Activated naive CD8-positive, alpha-beta T cell treated with anti-CD3 and anti-CD28 coated beads, Interleukin-2, amount 50 U/mL, for 24 hours (primary cell): ENCODE measurements at regions not wholly inside any gene's neighbourhood (a gene's known extent, or its start where the extent isn't known, plus 50 kb on each side); places are given as distances from the start of the nearest gene placed in this dataset.
"Not testable (repeated sequence)": the region's sequence is repeated elsewhere in the genome, so short reads cannot be mapped to it uniquely, and the experiment has no call there.

Experiments
- ATAC-seq: fragments of 150-1000 bp; cut with Tn5 transposase; one replicate; pipeline ENCODE4 v1.10.0; 2021
- DNase-seq: peaks from one replicate; pipeline ENCODE4 v3.0.0; 2021
- H3K27ac Mint-ChIP-seq: one replicate; pipeline ENCODE4 v1.8.0; 2021; ENCODE audit warnings: mild to moderate bottlenecking, mixed read lengths
- H3K27me3 Mint-ChIP-seq: one replicate; pipeline ENCODE4 v1.8.0; 2021; ENCODE audit warnings: mixed read lengths
- H3K36me3 Mint-ChIP-seq: one replicate; pipeline ENCODE4 v1.8.0; 2021; ENCODE audit warnings: low read depth, mixed read lengths
- H3K4me1 Mint-ChIP-seq: one replicate; pipeline ENCODE4 v1.8.0; 2021; ENCODE audit warnings: mixed read lengths
- H3K4me3 Mint-ChIP-seq: one replicate; pipeline ENCODE4 v1.8.0; 2021; ENCODE audit warnings: mild to moderate bottlenecking, moderate library complexity, mixed read lengths
- H3K9me3 Mint-ChIP-seq: one replicate; pipeline ENCODE4 v1.8.0; 2021; ENCODE audit warnings: mixed read lengths

DNA sequence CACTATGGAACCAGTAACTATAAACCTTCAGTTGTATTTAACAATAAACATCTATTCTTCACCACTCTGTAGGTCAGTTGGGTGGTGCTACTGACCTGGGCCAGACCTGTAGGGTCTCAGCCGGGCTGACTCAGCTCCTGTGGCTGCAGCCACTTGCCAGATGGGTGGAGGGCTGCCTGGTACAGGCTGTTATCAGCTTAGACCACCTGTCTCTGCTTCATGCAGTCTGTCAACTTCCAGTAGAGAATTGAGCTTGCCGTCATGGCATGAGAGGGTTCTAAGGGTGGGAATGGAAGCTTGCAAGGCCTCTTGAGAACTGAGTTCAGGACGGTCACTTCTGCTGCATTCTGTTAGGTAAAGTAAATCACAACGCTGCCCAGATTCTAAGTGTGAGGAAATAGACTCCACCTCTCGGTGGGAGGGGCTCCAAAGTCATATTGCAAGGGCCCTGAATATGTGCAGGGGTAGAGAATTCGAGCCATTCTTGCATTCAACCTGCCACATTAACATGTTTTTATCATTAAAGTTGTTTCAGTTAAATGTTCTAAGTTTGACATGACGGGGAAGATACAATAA is 81.5 kb upstream of the PABPC3 start:
- peaks cover 27% of the 10 kb centered on the region for H3K27me3 Mint-ChIP-seq
- H3K9me3 Mint-ChIP-seq, H3K36me3 Mint-ChIP-seq, H3K4me3 Mint-ChIP-seq, H3K27ac Mint-ChIP-seq, H3K4me1 Mint-ChIP-seq, ATAC-seq, DNase-seq: not testable (repeated sequence)

DNA sequence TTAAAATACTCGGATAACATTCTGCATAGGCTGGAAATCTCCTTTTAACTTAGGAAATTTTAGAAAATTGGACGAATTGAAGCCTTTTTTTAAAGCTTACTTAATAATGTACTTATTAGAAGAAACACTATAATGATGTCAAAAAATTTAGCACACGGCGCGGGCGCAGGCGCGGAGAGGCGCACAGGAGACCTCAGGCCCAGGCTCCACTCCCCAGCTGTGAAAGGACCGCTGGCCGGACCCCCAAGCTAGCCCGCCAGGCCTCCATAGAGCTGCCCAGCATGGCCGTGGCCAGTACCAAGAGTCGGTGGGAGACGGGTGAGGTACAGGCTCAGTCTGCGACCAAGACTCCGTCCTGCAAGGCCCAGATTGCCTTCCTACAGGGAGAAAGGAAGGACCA is 78.8 kb upstream of the PABPC3 start:
- peaks cover 33% of the 10 kb centered on the region for H3K27me3 Mint-ChIP-seq
- not testable (repeated sequence) for H3K9me3 Mint-ChIP-seq, H3K27ac Mint-ChIP-seq, H3K4me1 Mint-ChIP-seq, H3K36me3 Mint-ChIP-seq, DNase-seq, ATAC-seq, H3K4me3 Mint-ChIP-seq

DNA sequence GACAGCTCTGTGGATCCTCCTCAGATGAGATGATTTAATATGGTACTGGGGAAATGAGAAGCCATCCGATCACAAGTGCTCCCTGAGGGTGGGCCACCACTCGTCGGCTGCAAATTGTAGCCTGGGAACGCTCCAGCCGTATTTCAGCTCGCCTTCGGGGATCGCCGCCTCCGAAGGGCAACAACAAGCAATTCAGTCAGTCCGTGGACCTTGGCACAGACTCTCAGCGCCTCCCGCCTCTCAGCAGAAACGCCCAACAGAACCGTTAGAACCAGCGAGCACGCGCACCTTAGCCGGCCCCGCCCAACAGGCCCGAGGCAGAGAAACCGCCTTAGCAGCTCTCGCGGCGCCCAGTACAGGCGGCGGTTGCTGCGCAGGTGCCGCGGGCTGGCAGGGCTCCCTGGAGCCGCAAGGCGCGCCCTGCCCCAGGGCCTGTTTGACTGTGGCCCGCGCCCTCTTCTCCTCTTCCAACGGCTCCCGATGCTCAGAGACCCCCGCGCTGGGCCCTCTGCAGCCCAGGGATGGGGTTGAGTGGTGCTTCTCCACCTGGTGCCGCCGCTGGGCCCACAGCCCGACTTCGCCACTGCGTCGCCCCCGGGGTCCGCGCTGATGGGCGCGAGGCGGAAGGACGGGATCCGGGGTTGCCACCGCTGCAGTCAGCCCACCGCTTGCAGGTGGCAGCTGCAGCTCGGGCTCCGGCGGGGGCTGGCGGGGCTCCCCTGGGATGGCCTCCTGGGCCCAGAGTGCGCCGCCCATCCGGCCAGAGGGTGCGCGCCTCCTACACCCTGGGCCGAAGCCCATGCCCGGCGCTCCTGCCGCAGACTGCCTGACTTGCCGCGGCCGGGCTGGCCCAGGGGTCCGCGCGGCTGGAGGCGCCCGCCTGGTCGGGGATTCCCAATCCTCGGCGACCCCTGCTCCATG is 77.9 kb upstream of the PABPC3 start:
- ATAC-seq (peak; percentile 68), DNase-seq (peak; percentile 33)
- not testable (repeated sequence) for H3K36me3 Mint-ChIP-seq, H3K9me3 Mint-ChIP-seq, H3K4me1 Mint-ChIP-seq, H3K27ac Mint-ChIP-seq
- H3K4me3 Mint-ChIP-seq = peak overlapping the region; percentile 70
- H3K27me3 Mint-ChIP-seq = peaks cover 30% of the 10 kb centered on the region

GRCh38 chr13:25018729-25019115 is 77.2 kb upstream of the PABPC3 start:
- ATAC-seq (no peak), DNase-seq (no peak)
- H3K27ac Mint-ChIP-seq = no peak overlapping the region
- H3K9me3 Mint-ChIP-seq = no peaks in the 10 kb centered on the region
- H3K4me1 Mint-ChIP-seq = peaks cover 5% of the 10 kb centered on the region
- H3K4me3 Mint-ChIP-seq = no peak overlapping the region
- no peaks in the 10 kb centered on the region for H3K36me3 Mint-ChIP-seq
- H3K27me3 Mint-ChIP-seq = peaks cover 27% of the 10 kb centered on the region

GRCh38 chr13:25019741-25020140 is 76.2 kb upstream of the PABPC3 start:
- H3K27ac Mint-ChIP-seq, H3K36me3 Mint-ChIP-seq, DNase-seq, H3K4me3 Mint-ChIP-seq, ATAC-seq, H3K9me3 Mint-ChIP-seq, H3K4me1 Mint-ChIP-seq: not testable (repeated sequence)
- H3K27me3 Mint-ChIP-seq = peaks cover 34% of the 10 kb centered on the region

DNA sequence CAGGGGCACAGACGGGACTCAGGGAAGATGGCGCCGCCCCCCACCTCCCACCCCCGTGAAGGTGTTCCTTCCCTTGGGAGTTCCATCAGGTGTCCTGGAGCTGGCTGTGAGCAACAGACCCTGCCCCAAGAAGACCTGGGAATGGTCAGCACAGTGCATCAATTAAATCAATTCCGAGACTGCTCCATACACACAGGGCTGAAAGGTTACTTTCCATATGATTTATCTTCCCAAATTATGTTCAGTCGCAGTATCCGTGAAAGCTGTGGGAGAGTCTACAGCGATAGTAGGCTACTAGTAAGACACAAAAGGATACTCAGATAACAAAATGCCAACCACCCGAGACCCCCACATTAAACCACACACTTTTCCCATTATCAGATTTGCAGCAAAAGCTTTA is 71.8 kb upstream of the PABPC3 start:
- no peaks in the 10 kb centered on the region for H3K4me1 Mint-ChIP-seq
- H3K9me3 Mint-ChIP-seq = no peaks in the 10 kb centered on the region
- no peak overlapping the region for H3K4me3 Mint-ChIP-seq
- no peak overlapping the region for H3K27ac Mint-ChIP-seq
- H3K27me3 Mint-ChIP-seq = peaks cover 41% of the 10 kb centered on the region
- no peaks in the 10 kb centered on the region for H3K36me3 Mint-ChIP-seq
- ATAC-seq = no peak
- DNase-seq = no peak

DNA sequence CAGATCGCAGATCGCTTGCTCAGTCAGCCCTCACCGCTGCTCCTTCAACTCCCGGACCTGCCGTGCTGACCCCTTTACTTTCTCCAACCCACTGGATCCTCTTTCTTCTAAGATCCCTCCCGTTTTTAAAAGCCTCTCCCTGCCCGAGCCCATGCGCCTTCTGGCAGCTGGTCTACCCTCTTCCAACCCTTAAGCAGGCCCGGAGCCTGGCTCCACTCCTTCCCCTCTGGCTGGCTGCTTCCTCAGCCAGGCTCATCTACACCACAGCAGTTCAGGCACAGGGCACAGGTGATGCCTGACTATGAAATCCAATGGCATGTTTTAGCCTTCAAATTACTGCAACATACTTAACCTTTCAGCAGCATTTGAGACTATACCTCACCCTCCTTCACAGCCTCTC is 63.8 kb upstream of the PABPC3 start:
- peaks cover 1% of the 10 kb centered on the region for H3K4me1 Mint-ChIP-seq
- H3K27me3 Mint-ChIP-seq = peaks cover 29% of the 10 kb centered on the region
- no peak overlapping the region for H3K4me3 Mint-ChIP-seq
- ATAC-seq (no peak), DNase-seq (no peak)
- H3K27ac Mint-ChIP-seq = no peak overlapping the region
- H3K9me3 Mint-ChIP-seq = no peaks in the 10 kb centered on the region
- H3K36me3 Mint-ChIP-seq = no peaks in the 10 kb centered on the region

DNA sequence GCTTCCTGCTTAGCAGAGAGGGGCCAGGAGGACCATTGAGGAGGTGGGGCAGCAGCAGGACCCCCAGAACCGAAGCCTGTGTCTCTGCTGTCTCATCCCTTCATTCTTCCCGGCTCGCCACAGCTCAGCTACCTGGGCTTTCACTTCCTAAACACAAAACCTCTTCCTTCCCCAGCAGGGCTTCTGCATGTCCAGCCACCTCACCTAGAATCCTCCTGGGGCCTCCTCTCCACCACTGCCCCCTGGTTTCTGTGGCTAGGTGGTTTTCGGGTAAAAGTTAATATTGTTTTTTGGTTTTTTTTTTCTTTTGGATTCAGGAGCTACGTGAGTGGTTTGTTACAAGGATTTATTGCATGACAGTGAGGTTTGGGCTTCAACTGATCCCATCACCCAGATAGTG is 61.8 kb upstream of the PABPC3 start:
- no peak overlapping the region for H3K4me3 Mint-ChIP-seq
- H3K27ac Mint-ChIP-seq = no peak overlapping the region
- ATAC-seq (no peak), DNase-seq (no peak)
- H3K27me3 Mint-ChIP-seq = peaks cover 32% of the 10 kb centered on the region
- no peaks in the 10 kb centered on the region for H3K36me3 Mint-ChIP-seq
- H3K9me3 Mint-ChIP-seq = no peaks in the 10 kb centered on the region
- H3K4me1 Mint-ChIP-seq = peaks cover 2% of the 10 kb centered on the region

GRCh38 chr13:25037057-25037813 is 58.7 kb upstream of the PABPC3 start:
- peaks cover 2% of the 10 kb centered on the region for H3K4me1 Mint-ChIP-seq
- no peak overlapping the region for H3K4me3 Mint-ChIP-seq
- peak; percentile 47 for DNase-seq
- no peak overlapping the region for H3K27ac Mint-ChIP-seq
- ATAC-seq = peak; percentile 65
- peaks cover 28% of the 10 kb centered on the region for H3K27me3 Mint-ChIP-seq
- H3K9me3 Mint-ChIP-seq = no peaks in the 10 kb centered on the region
- no peaks in the 10 kb centered on the region for H3K36me3 Mint-ChIP-seq

DNA sequence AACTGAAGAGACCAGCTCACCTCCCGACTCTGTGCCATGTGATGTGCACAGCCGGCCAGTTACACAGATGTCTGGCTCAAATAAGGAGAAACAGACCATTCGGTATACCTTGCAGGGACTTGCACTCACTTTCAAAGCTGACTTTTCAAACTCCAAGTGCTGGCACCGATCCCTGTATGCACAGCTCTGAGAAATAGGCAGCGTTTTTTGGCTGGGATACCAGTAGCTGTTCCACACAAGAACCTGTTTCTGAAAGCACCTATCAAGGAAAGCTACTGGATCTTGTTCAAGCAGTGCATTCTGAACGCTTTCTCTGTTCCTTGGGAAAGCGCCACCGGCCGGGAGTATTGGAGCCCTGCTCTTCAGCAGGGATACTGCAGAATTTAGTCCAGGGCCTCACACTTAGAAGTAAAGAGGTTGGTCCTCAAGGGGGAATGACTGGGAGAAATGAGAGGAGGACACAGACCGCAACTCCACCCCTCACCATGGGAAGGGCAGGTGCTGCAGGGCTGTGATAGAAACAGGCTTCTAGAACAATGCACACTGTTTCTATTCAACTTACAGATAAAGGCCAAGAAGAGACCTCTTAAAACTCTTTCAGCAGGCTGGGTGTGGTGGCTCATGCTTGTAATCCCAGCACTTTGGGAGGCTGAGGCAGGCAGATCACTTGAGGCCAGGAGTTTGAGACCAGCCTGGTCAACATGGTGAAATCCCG is 53.6 kb upstream of the PABPC3 start:
- Mint-ChIP-seq H3K9me3 (no peaks in the 10 kb centered on the region), H3K27me3 (peaks cover 49% of the 10 kb centered on the region), H3K4me3 (no peak overlapping the region), H3K27ac (no peak overlapping the region), H3K4me1 (no peaks in the 10 kb centered on the region), H3K36me3 (no peaks in the 10 kb centered on the region)
- DNase-seq (no peak), ATAC-seq (no peak)

DNA sequence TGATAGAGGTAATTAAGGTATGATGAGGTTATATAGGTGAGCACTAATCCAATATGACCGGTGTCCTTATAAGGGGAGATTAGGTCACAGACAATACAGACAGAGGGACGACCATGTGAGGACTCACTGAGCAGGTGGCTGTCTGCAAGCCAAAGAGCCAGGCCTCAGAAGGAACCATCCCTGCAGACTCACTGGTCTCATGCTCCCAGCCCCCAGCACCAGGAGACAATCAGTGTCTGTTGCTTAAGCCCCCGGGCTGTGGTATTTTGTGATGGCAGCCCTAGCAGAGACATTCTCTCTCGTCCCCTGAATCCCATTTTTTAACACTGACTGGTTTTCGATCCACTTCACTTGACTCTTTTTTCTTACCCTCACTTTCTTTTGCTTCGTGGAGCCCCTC is 51.9 kb upstream of the PABPC3 start:
- Mint-ChIP-seq H3K9me3 (no peaks in the 10 kb centered on the region), H3K4me3 (no peak overlapping the region), H3K27ac (no peak overlapping the region), H3K36me3 (no peaks in the 10 kb centered on the region), H3K4me1 (peaks cover 1% of the 10 kb centered on the region), H3K27me3 (peaks cover 60% of the 10 kb centered on the region)
- DNase-seq (no peak), ATAC-seq (no peak)
